DMS 273 (cell line): ENCODE measurements at regions not wholly inside any gene's neighbourhood (a gene's known extent, or its start where the extent isn't known, plus 50 kb on each side); places are given as distances from the start of the nearest gene placed in this dataset.
"Not testable (repeated sequence)": the region's sequence is repeated elsewhere in the genome, so short reads cannot be mapped to it uniquely, and the experiment has no call there.

Experiments used
- DNase-seq: peaks from one replicate; lab custom pipeline; 2025; ENCODE audit not compliant: unreplicated experiment; lab: John Stamatoyannopoulos, UW

DNA sequence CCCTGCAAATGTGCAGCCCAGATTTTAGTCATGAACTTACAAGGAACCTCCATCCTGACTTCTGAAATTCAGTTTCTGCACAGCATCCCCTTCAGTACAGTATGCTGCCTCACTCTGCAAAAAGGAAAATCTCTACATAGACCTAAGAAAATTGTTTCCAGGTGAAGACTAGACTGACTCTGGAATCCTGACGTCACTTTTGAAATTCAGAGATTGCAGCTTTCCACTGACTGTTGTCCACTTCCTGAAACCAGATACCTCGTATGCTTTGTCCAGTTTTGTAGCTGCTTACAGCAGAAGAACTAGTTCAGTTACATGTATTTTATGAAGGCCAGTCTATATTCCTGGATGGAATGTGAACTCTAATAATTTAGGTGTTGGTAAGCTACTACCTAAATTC, 629.3 kb upstream of the ST8SIA4 start:
- no peak for DNase-seq

DNA sequence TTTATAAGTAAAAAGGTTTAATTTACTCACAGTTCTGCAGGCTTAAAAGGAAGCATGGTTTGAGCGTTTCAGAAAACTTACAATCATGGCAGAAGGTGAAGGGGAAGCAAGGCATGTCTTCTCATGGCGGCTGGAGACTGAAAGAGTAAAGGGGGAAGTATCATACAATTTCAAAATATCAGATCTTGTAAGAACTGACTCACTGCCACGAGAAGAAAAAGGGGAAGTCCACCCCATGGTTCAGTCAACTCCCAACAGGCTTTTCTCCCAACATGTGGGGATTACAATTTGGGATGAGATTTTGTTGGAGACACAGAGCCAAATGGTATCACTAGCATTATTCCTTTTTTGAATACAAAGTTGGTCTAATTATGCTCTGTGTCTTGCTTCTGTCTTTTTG, 627.9 kb upstream of the ST8SIA4 start:
- DNase-seq: no peak

DNA sequence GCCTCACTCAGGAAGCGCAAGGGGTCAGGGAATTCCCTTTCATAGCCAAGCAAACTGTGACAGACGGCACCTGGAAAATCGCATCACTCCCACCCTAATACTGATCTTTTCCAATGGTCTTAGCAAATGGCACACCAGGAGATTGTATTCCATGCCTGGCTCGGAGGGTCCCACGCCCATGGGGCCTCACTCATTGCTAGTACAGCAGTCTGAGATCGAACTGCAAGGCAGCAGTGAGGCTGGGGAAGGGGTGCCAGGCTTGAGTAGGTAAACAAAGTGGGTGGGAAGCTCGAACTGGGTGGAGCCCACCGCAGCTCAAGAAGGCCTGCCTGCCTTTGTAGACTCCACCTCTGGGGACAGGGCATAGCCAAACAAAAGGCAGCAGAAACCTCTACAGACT, 626.0 kb upstream of the ST8SIA4 start:
- DNase-seq: not testable (repeated sequence)

DNA sequence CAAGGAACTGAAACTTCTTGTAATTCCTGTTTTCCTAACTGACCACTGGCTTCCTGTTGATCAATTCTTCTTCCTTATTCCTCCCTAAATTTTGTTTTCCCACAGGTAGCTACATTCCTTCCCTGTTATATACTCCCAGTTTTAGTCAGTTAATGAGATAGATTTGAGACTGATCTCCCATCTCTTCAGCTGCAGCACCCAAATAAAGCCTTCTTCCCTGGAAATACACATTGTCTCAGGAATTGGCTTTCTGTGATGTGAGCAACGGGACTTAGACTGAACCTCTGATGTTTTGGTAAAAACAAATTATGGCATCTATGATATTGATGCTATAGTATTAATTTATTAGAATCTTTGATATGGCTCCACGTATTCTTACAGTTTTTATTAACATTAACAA, 617.3 kb upstream of the ST8SIA4 start:
- DNase-seq: no peak

DNA sequence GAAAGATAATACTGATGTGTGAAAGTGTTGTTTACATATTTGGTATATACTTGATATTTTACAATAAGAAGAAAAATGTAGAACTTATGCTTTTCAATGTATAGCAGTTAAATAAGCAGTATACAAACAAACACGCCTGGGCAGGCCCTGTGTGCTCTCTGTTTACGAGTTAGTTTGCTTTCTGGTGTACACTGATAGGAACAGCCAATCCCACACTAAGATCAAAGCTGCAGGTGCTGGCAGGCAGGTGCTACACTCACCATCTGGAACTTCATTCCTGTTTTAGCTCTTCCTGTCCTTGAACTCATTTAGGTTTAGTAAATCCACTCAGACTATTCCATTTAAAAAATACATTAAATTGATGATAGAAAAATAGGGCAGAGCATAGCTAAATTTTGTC, 614.7 kb upstream of the ST8SIA4 start:
- DNase-seq: no peak

DNA sequence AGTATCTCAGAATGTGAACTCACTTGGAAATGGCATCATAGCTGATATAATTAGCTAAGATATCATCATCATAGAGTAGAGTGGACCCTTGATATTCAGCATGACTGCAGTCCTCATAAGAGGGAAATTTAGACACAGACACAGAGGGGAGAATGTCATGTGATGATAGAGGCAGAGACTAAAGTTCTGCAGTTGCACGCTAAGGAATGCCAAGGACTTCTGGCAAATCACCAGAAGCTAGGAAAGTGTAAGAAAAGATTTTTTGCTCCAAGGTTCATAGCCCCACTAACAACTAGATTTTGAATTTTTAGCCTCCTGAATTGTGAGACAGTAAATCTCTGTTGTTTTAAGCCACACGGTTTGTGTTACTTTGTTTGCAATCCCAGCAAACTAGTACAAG, 612.6 kb upstream of the ST8SIA4 start:
- DNase-seq: no peak

DNA sequence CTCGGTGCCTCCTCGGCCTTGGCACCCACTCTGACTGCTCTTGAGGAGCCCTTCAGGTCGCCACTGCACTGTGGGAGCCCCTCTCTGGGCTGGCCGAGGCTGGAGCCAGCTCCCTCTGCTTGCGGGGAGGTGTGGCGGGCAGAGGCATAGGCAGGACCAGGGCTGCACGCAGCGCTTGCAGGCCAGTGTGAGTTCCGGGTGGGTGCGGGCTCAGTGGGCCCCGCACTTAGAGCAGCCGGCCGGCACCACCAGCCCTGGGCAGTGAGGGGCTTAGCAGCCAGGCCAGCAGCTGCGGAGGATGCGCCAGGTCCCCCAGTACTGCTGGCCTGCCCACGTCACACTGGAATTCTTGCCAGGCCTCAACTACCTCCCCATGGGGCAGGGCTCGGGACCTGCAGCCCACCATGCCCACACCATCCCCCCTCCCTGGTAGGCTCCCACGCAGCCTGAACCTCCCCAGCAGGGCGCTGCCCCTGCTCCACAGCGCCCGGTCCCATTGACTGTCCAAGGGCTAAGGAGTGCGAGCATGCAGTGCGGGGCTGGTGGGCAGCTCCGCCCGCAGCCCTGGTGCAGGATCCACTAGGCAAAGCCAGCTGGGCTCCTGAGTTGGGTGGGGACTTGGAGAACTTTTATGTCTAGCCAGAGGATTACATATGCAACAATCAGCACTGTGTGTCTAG, 602.9 kb upstream of the ST8SIA4 start:
- no peak for DNase-seq

DNA sequence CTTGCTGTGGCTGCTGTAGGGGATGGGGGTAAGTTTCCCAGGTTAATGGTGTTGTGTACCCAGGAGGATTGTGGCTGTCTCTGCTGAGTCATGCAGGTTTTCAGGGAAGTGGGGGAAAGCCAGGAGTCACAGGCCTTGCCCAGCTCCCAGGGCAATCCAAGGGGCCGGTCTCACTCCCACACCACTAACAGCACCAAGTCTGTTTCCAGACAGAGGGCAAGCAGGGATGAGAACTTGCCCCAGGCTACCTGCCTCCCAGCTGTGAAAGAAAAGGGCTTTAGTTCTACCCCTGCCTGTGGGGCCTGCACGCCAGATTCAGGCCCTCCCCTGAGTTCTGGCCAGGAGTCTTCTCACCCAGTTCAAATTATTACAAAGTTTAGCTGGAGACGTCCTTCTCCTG, 579.8 kb upstream of the ST8SIA4 start:
- no peak for DNase-seq

DNA sequence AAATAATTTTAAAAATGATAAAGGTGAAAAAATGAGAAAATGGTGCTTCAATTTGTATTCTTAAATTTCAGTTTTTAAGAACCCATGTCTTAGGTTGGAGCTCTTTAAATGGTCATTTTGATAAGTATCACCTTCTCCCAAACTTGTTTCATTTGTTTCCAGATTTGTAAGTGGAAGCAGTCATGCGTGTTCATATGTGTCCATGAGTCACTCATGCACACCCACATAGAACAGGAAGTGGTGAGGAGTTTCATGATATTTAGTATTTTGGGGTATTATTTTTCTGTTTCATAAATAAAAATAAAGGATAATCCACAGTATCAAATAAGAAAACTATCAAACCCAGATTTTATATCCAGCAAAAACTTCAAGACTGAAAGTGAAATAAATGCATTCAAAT, 570.4 kb upstream of the ST8SIA4 start:
- no peak for DNase-seq

DNA sequence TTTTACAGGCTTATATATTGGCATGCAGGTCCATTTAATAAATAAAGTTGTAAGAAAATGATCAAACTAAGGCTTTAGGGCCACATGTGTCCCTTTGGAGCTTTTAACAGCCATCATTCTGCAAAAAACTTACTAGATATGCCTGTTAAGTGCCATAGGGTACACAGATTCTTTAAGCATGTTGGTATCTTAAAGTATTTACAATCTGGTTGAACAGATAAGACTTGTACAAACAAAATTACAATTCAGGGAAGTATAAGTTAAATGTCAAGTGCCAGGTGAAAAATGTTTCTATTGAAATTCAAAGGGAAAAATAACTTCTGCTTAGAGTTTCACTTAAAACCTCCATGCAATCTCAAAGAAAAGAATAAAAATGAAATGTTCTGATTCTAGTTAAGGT, 558.4 kb upstream of the ST8SIA4 start:
- no peak for DNase-seq

DNA sequence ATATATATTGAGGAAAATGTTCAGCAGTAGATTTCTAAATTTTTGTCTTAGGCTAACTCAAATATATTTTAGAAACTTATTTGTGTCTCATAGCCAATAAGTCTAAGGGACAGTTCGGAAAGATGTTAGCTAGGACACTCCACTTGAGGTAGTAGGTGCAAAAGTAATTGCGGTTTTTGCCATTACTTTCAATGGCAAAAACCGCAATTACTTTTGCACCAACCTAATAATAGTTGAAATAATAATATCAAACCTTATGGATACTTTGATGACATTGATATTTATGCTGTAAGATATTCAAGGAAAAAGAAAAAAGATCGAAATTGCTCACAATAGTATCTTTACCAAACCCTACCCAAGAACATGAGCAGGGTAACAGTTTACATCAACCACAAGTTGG, 555.5 kb upstream of the ST8SIA4 start:
- DNase-seq: peak; percentile 1

DNA sequence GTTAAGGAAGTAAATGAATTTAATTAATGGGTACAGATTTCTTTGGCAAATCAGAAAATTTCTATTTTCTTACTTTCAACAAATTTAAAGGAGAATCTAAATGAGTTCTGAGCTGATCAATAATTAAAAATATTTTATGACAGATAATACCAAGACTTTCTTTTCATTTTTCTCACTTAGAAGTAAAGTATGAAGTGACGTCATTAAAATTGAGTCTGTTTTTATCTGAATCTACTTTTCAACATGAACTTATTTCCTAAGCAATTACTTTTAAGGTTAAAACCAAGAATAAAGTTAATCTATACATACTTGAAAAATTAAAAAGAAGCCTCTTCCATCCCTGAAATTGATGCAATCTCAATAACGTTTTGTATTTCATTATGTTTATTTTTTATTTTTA, 552.8 kb upstream of the ST8SIA4 start:
- no peak for DNase-seq

DNA sequence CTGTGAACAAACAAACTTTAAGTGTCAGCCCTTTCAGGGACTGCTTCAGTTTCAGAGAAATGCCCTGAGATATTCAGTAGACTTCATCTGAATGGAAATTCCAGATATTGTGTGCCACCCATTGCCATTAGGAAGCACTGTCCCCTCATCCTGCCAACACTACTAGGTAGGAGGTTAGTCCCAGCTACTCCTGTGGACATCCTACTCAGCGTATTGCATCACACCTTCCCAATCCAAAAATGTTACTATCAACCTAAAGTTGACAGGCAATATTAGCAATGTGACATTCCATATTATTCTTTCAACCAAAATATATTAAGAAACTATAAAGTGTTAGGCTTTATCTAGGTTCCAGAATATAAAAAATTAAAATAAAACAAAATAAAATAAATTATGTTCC, 552.0 kb upstream of the ST8SIA4 start:
- no peak for DNase-seq

DNA sequence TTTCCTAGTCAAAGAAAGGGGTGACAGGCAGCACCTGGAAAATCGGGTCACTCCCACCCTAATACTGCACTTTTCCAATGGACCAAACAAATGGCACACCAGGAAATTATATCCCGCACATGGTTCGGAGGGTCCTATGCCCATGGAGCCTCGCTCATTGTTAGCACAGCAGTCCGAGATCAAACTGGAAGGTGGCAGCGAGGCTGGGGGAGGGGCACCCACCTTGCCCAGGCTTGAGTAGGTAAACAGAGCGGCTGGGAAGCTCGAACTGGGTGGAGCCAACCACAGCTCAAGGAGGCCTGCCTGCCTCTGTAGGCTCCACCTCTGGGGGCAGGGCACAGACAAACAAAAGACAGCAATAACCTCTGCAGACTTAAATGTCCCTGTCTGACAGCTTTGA, 539.2 kb upstream of the ST8SIA4 start:
- DNase-seq: not testable (repeated sequence)

DNA sequence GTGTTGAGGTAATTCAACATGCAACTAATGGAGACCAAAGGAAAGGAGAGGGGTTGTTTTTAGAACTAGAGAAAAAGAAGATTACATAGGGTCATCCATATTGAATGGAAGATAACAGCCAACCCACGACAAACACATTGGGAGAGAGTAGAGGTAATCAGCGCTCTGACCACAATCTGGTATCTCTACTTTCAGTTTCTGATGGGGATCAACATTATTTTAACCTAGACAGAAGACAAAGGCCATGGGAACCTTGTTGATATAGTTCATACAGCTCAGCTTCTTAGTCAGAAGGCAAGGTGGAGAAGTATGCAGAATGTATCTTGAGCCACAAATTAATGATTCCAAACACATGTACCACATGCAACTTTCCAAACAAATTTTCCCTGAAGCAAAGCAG, 537.1 kb upstream of the ST8SIA4 start:
- no peak for DNase-seq

DNA sequence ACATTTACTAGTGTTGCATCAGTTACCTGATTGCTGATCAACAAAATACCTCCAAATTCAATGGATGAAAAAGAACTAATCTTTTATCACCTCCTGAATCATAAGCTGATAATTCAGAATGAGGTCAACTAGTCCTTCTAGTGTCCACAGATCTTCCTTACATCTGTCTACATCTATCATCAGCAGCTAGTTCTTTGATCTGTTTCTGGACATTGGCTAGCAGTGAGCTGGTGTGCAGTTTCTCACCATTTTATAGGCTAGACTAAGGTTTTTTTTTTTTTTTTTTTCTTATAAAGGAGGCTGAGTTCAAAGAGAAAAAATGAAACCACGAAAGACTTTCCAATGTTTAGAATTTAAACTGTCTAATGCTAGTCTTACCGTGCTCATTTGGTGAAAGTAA, 534.3 kb upstream of the ST8SIA4 start:
- no peak for DNase-seq

DNA sequence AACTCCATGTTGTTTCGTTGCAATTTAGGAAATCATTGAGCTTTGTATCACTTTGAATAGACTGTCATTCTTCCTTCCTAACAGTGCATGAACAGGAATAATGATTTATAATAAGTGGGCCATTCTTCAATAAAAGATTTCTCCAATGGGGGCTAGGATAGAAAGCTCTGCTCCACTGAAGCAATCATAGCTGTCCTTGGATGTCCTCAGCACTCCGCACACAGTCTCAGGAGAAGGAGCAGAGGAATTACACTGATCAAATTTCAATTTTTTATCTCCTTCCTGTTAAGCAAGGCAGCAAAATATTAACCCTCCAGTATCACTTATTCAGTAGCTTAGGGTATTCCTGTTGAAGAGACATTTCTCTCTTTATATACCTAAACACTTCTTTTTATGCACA, 532.7 kb upstream of the ST8SIA4 start:
- no peak for DNase-seq

DNA sequence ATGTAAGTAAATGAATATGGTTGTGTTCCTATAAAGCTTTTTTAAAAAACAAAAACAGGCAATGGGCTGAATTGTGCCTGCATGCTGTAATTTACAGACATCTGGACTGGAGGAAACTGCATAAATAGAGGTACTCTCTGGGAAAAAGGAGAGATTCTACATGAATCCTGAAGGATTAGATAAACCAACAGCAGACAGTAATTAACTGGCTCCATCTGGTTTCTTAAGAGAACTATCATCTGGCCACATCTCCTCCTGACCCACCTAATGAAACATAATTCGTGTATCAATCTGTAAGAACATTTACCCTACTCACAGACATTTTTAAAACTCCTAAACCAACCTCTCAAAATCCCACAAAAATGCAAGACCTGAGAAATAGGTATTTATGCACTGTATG, 528.1 kb upstream of the ST8SIA4 start:
- peak; percentile 61 for DNase-seq

DNA sequence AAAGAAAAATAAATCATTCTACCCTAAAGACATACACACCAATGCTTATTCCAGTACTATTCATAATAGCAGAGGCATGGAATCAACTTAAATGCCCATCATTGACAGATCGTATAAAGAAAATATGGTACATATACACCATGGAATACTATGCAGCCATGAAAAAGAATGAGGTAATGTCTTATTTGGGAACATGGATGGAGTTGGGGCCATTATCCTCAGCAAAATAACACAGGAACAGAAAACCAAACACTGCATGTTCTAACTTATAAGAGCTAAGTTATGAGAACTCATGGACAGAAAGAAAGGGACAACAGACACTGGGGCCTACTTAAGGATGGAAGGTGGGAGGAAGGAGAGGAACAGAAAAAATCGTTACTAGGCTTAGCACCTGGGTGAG, 527.5 kb upstream of the ST8SIA4 start:
- DNase-seq: no peak

DNA sequence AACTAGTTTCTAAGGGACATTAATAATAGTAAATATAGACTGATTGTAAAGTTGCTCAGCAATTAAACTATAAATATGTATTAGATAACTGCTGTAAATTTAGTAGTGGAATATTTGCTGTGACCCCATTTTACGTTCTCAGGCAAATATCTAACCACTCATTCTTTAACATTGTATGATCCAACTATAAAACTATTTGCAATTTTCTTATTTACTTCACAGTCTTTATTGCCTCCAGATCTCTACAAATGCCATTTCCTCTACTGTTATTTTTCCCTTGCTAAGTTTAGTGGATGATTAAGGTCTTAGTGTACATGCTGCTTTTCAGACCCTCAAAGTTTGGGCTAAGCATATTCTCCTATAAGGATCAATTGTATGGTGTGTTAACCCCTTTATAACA, 526.2 kb upstream of the ST8SIA4 start:
- no peak for DNase-seq

DNA sequence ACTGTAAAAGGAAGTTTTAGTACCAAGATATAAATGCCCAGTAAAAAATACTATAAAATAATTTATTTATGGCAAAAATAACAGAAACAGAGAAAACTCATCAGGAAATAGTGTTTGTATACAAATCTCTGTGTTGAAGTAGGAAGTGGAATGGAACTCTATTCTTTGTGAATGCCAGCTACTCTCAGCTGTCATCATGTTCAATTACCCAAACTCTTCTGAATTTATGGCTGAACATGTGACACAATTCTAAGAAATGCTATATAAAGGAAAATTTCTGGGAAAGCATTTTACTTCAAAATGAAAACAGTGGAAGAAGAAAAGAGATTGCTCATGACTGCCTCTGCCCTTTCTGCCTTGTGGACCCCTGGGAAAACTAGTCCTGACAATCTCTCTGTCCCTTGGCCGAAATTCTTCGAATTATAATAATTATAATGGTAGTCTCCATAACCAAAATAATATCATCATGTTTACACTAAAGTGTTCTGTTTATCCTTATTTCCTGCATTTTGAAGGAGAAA, 522.3 kb upstream of the ST8SIA4 start:
- no peak for DNase-seq

DNA sequence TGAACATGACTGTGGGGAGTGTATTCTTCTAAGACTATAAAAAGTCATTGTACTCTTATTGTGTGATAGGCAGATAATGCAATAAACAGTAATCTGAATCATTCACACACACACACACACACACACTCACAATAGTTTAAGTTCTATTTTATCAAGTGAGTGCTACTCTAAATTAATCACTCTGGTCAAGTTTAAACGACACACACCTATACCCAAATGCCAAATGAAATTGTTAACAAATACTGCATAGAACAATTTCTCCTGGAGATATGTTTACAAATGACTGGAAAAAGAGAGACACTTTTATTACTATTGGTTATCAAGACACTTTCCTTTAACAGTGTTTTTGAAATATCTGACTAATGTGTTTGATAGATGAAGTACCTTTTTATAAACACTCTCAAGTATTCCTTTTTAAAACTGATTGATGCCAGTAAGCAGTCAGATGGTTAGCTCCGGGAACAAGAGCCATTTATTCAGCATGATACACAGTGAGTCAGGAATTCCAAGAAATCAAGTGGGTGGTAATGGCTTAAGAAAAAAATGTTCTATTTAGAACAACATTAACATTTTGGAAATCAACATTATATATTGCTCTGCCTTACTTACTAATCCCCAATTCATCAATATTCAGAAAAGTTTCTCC, 521.6 kb upstream of the ST8SIA4 start:
- no peak for DNase-seq

DNA sequence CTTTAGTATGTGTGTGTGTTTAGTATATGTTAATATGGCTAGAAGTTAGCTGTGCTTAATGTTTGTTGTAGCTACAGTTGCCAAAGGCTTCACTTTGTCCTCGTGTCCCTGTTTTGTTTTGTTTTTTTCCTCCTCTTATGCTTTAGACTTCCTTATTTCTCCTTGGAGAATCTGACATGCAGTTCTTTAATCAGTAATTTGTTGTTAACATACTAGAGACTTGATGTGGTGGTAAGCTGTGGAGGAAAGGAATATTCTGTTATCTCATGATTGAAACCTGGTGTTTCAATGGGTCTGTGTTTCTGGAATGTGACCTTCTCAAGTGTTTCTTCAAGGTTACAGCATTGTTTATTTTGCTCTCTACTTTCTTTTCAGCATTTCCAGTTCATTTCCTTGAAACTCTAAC, 515.6 kb upstream of the ST8SIA4 start:
- no peak for DNase-seq
